HK-2 (cell line): ENCODE measurements at regions not wholly inside any gene's neighbourhood (a gene's known extent, or its start where the extent isn't known, plus 50 kb on each side); places are given as distances from the start of the nearest gene placed in this dataset.
A peak's percentile ranks its signal among the peaks of the same experiment; 100 is the strongest.

Experiments
- DNase-seq: peaks from one replicate; pipeline ENCODE4 v3.0.0-alpha.2; 2018; ENCODE audit not compliant: unreplicated experiment

GRCh38 chr13:75231235-75231634 lies 250.7 kb downstream of the TBC1D4 start:
- DNase-seq, result no peak

- DNase-seq, result peak; percentile 46
Measured at GRCh38 chr13:75226733-75227435, 255.1 kb downstream of the TBC1D4 start.

- DNase-seq, result peak; percentile 88
Measured at GRCh38 chr13:75226092-75226491, 255.9 kb downstream of the TBC1D4 start.

- DNase-seq, result no peak
Measured at GRCh38 chr13:75225288-75226032, 256.5 kb downstream of the TBC1D4 start.

- no peak for DNase-seq
Measured at GRCh38 chr13:75224053-75224742, 257.8 kb downstream of the TBC1D4 start.

GRCh38 chr13:75222031-75222430 lies 259.9 kb downstream of the TBC1D4 start:
- no peak for DNase-seq

GRCh38 chr13:75220861-75221260 lies 261.1 kb downstream of the TBC1D4 start:
- DNase-seq, result no peak

GRCh38 chr13:75220238-75220542 lies 261.8 kb downstream of the TBC1D4 start:
- no peak for DNase-seq

- peak; percentile 87 for DNase-seq
Measured at GRCh38 chr13:75219479-75220237, 262.3 kb downstream of the TBC1D4 start.

GRCh38 chr13:75217949-75218348 lies 264.0 kb downstream of the TBC1D4 start:
- DNase-seq, result no peak

GRCh38 chr13:75216038-75216437 lies 265.9 kb downstream of the TBC1D4 start:
- no peak for DNase-seq

GRCh38 chr13:75214846-75215245 lies 267.1 kb downstream of the TBC1D4 start:
- no peak for DNase-seq

GRCh38 chr13:75202981-75203380 lies 279.0 kb downstream of the TBC1D4 start:
- no peak for DNase-seq

GRCh38 chr13:75197803-75198202 lies 284.2 kb downstream of the TBC1D4 start:
- no peak for DNase-seq

GRCh38 chr13:75196147-75196837 lies 285.7 kb downstream of the TBC1D4 start:
- no peak for DNase-seq

- DNase-seq, result no peak
Measured at GRCh38 chr13:75195495-75196146, 286.3 kb downstream of the TBC1D4 start.

- no peak for DNase-seq
Measured at GRCh38 chr13:75194717-75195462, 287.1 kb downstream of the TBC1D4 start.

- no peak for DNase-seq
Measured at GRCh38 chr13:75186379-75186778, 295.6 kb downstream of the TBC1D4 start.

GRCh38 chr13:75181906-75182305 lies 300.1 kb downstream of the TBC1D4 start:
- no peak for DNase-seq

GRCh38 chr13:75180805-75181455 lies 301.0 kb downstream of the TBC1D4 start:
- no peak for DNase-seq
